OCI-LY3 (cell line): ENCODE measurements at regions not wholly inside any gene's neighbourhood (a gene's known extent, or its start where the extent isn't known, plus 50 kb on each side); places are given as distances from the start of the nearest gene placed in this dataset.

Experiments used
- H2AFZ ChIP-seq: fragments of 200-600, 300-600 bp; shearing (Covaris generic); 2 replicates; pipeline ENCODE4 v1.6.0; 2014; ENCODE audit warnings: antibody characterized with exemption, low read depth, low read length
- H3K27ac ChIP-seq: fragments of 200-600, 300-600 bp; sonication (generic); 2 replicates; pipeline ENCODE4 v1.5.1; 2014; ENCODE audit warnings: mild to moderate bottlenecking, low read length, moderate library complexity, mixed read lengths
- H3K27me3 ChIP-seq: fragments of 200-600, 300-600 bp; sonication (generic); 2 replicates; pipeline ENCODE4 v1.6.1; 2014; ENCODE audit warnings: low read depth, low read length, mixed read lengths
- H3K36me3 ChIP-seq: fragments of 200-600, 300-600 bp; sonication (generic); replicated peaks from 2 replicates; pipeline ENCODE3; 2014; ENCODE audit warnings: low read depth, low read length, mixed read lengths
- H3K4me1 ChIP-seq: fragments of 300-600, 200-600 bp; sonication (generic); 2 replicates; pipeline ENCODE4 v1.6.1; 2014; ENCODE audit warnings: low read length, mixed read lengths
- H3K4me2 ChIP-seq: fragments of 200-600, 300-600 bp; sonication (generic); 2 replicates; pipeline ENCODE4 v1.6.1; 2014; ENCODE audit warnings: low read length, mixed read lengths
- H3K4me3 ChIP-seq: fragments of 300-600, 200-600 bp; sonication (generic); 2 replicates; pipeline ENCODE4 v1.5.1; 2014; ENCODE audit warnings: antibody characterized with exemption, mild to moderate bottlenecking, low read length, moderate library complexity
- H3K79me2 ChIP-seq: fragments of 300-600, 200-600 bp; shearing (Covaris generic); 2 replicates; pipeline ENCODE4 v1.6.1; 2014; ENCODE audit warnings: mild to moderate bottlenecking, low read length, mixed read lengths
- H3K9ac ChIP-seq: fragments of 300-600, 200-600 bp; shearing (Covaris generic); 2 replicates; pipeline ENCODE4 v1.6.0; 2014; ENCODE audit warnings: mild to moderate bottlenecking, low read length, moderate library complexity
- H3K9me3 ChIP-seq: fragments of 200-600, 300-600 bp; shearing (Covaris generic); 2 replicates; pipeline ENCODE4 v1.6.1; 2014; ENCODE audit warnings: low read length, mixed read lengths; ENCODE audit not compliant: insufficient read depth
- H4K20me1 ChIP-seq: fragments of 200-600, 300-600 bp; sonication (generic); 2 replicates; pipeline ENCODE4 v1.6.1; 2016; ENCODE audit warnings: low read length, mixed read lengths; ENCODE audit not compliant: insufficient read depth
- CTCF ChIP-seq: fragments of 200-600, 300-600 bp; sonication (generic); IDR thresholded peaks from 2 replicates; pipeline ENCODE4 v1.5.1; 2014; ENCODE audit warnings: antibody characterized with exemption, low read length, low read depth
- EZH2phosphoT487 ChIP-seq: fragments of 200-600 bp; shearing (Covaris generic); IDR thresholded peaks from 2 replicates; pipeline ENCODE4 v1.6.1; 2018; ENCODE audit warnings: antibody characterized with exemption, mixed run types, low read depth

DNA sequence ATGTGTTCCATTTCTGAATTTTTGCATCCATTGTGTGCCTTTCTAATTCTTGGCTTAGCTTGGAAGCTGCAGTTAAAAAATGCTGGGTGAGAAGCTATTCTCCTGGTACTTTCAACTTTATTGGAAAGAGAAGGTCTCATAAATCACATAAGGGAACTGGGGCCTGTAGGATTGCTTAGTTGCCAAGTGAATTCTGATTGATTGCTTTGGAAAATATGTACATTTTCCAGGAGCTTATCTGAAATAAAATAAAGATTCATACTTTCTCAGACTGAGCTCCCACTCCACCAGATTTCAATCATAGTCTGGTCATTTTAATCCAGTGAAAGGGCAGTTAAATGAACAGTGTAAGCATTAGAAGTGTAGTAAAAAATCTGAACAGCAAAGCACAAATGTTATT, 50.0 kb upstream of the PRICKLE1 start:
- Histone ChIP-seq H3K36me3 (no peaks in the 10 kb centered on the region), H3K4me2 (no peak overlapping the region), H3K79me2 (no peaks in the 10 kb centered on the region), H4K20me1 (no peaks in the 10 kb centered on the region), H3K27me3 (no peaks in the 10 kb centered on the region), H3K4me1 (no peaks in the 10 kb centered on the region), H3K9ac (no peak overlapping the region), H3K9me3 (no peaks in the 10 kb centered on the region), H3K27ac (no peak overlapping the region), H3K4me3 (no peak overlapping the region), H2AFZ (no peak overlapping the region)
- TF ChIP-seq EZH2phosphoT487 (no peak), CTCF (no peak)
